Mesendoderm (in vitro differentiated cells): ENCODE measurements at regions not wholly inside any gene's neighbourhood (a gene's known extent, or its start where the extent isn't known, plus 50 kb on each side); places are given as distances from the start of the nearest gene placed in this dataset.
"Not testable (repeated sequence)": the region's sequence is repeated elsewhere in the genome, so short reads cannot be mapped to it uniquely, and the experiment has no call there.

Experiments
- DNase-seq: peaks from one replicate; pipeline ENCODE4 v3.0.0; 2013
- H2AK5ac ChIP-seq: 2 replicates; pipeline ENCODE4 v1.6.1; 2013; ENCODE audit warnings: low read length, inconsistent platforms
- H2BK120ac ChIP-seq: 2 replicates; pipeline ENCODE4 v1.6.1; 2013; ENCODE audit warnings: low read depth, mild to moderate bottlenecking, low read length, moderate library complexity, mixed read lengths
- H2BK15ac ChIP-seq: replicated peaks from 2 replicates; pipeline ENCODE4 v1.6.1; 2013; ENCODE audit warnings: low read depth, mild to moderate bottlenecking, moderate library complexity
- H2BK5ac ChIP-seq: 2 replicates; pipeline ENCODE4 v1.6.1; 2013; ENCODE audit warnings: low read length, inconsistent platforms
- H3K18ac ChIP-seq: 2 replicates; pipeline ENCODE4 v1.6.1; 2013; ENCODE audit warnings: mild to moderate bottlenecking, low read length, mixed read lengths
- H3K23ac ChIP-seq: one replicate; pipeline ENCODE4 v1.6.1; 2013; ENCODE audit warnings: low read length
- H3K27ac ChIP-seq: 2 replicates; pipeline ENCODE4 v1.5.1; 2013; ENCODE audit warnings: low read depth, mild to moderate bottlenecking, inconsistent platforms, low read length, moderate library complexity
- H3K27me3 ChIP-seq: 2 replicates; pipeline ENCODE4 v1.6.1; 2013; ENCODE audit warnings: low read length, control low read depth, mild to moderate bottlenecking, inconsistent platforms; ENCODE audit not compliant: insufficient read depth, poor library complexity
- H3K36me3 ChIP-seq: 2 replicates; pipeline ENCODE4 v1.6.1; 2013; ENCODE audit warnings: low read length, inconsistent platforms; ENCODE audit not compliant: control insufficient read depth, insufficient read depth
- H3K4ac ChIP-seq: one replicate; pipeline ENCODE4 v1.6.1; 2013; ENCODE audit warnings: low read depth, mild to moderate bottlenecking, low read length, moderate library complexity
- H3K4me1 ChIP-seq: 2 replicates; pipeline ENCODE4 v1.6.1; 2013; ENCODE audit warnings: low read depth, low read length, inconsistent platforms; ENCODE audit not compliant: control insufficient read depth
- H3K4me2 ChIP-seq: 2 replicates; pipeline ENCODE4 v1.6.1; 2013; ENCODE audit warnings: low read length
- H3K4me3 ChIP-seq: 2 replicates; pipeline ENCODE4 v1.5.1; 2013; ENCODE audit warnings: mild to moderate bottlenecking, low read length
- H3K56ac ChIP-seq: one replicate; pipeline ENCODE4 v1.6.1; 2013; ENCODE audit warnings: low read length
- H3K79me1 ChIP-seq: 2 replicates; pipeline ENCODE4 v1.6.1; 2013; ENCODE audit warnings: low read length, inconsistent platforms
- H3K79me2 ChIP-seq: 2 replicates; pipeline ENCODE4 v1.6.1; 2013; ENCODE audit warnings: mild to moderate bottlenecking, low read length; ENCODE audit not compliant: control insufficient read depth, insufficient read depth
- H3K9ac ChIP-seq: 2 replicates; pipeline ENCODE4 v1.6.1; 2013; ENCODE audit warnings: low read length, inconsistent platforms
- H4K5ac ChIP-seq: one replicate; pipeline ENCODE4 v1.6.1; 2013; ENCODE audit warnings: low read length
- H4K8ac ChIP-seq: one replicate; pipeline ENCODE4 v1.6.1; 2013; ENCODE audit warnings: low read depth, mild to moderate bottlenecking, control low read depth, low read length, moderate library complexity
- WGBS: extraction: QIAGEN DNeasy Blood & Tissue Kit; methylation state at CpG from one replicate; pipeline ENCODE4 v1.1.7; 2013; ENCODE audit warnings: low lambda C conversion rate, missing lambda C conversion rate; ENCODE audit not compliant: insufficient coverage; ENCODE audit errors: extremely low coverage; 5-methylcytosine and 5-hydroxymethylcytosine counted together

GRCh38 chr2:87420954-87421353 lies 326.9 kb upstream of the PLGLB2 start:
- not testable (repeated sequence) for H2BK5ac ChIP-seq, H2BK120ac ChIP-seq, H3K36me3 ChIP-seq, H4K5ac ChIP-seq, H3K27ac ChIP-seq, H3K56ac ChIP-seq, H3K23ac ChIP-seq, DNase-seq, H3K9ac ChIP-seq, H2BK15ac ChIP-seq, H3K79me1 ChIP-seq, H3K18ac ChIP-seq, H3K4me3 ChIP-seq, H3K4me2 ChIP-seq, H3K4ac ChIP-seq, H4K8ac ChIP-seq, H3K27me3 ChIP-seq, H3K4me1 ChIP-seq, H2AK5ac ChIP-seq, H3K79me2 ChIP-seq
- no CpG with 5 or more reads among the region's 4 CpGs for WGBS

- not testable (repeated sequence) for DNase-seq, H3K56ac ChIP-seq, H4K5ac ChIP-seq, H3K23ac ChIP-seq, H2BK120ac ChIP-seq, H3K36me3 ChIP-seq, H2BK5ac ChIP-seq, H3K79me1 ChIP-seq, H3K27me3 ChIP-seq, H3K4me1 ChIP-seq, H3K4me2 ChIP-seq, H3K4ac ChIP-seq, H3K18ac ChIP-seq, H3K9ac ChIP-seq, H3K4me3 ChIP-seq, H3K79me2 ChIP-seq, H2BK15ac ChIP-seq, H4K8ac ChIP-seq, H3K27ac ChIP-seq, H2AK5ac ChIP-seq
- no CpG with 5 or more reads among the region's 7 CpGs for WGBS
Observed at GRCh38 chr2:87423796-87424762, 323.8 kb upstream of the PLGLB2 start.

- not testable (repeated sequence) for H3K36me3 ChIP-seq, H3K4me1 ChIP-seq, H3K56ac ChIP-seq, H4K8ac ChIP-seq, H2BK5ac ChIP-seq, H3K27me3 ChIP-seq, H2BK120ac ChIP-seq, H3K4ac ChIP-seq, H3K9ac ChIP-seq, DNase-seq, H3K79me2 ChIP-seq, H2AK5ac ChIP-seq, H3K79me1 ChIP-seq, H2BK15ac ChIP-seq, H4K5ac ChIP-seq, H3K4me3 ChIP-seq, H3K4me2 ChIP-seq, H3K23ac ChIP-seq, H3K27ac ChIP-seq, H3K18ac ChIP-seq
- WGBS = no CpG with 5 or more reads among the region's 1 CpG
Observed at GRCh38 chr2:87424763-87425154, 323.1 kb upstream of the PLGLB2 start.

GRCh38 chr2:87425191-87425590 lies 322.7 kb upstream of the PLGLB2 start:
- H2BK120ac ChIP-seq, H2BK15ac ChIP-seq, H3K79me2 ChIP-seq, H4K8ac ChIP-seq, H3K36me3 ChIP-seq, H3K4me1 ChIP-seq, H3K56ac ChIP-seq, H4K5ac ChIP-seq, H3K18ac ChIP-seq, H3K79me1 ChIP-seq, H3K4ac ChIP-seq, H2AK5ac ChIP-seq, DNase-seq, H3K27ac ChIP-seq, H2BK5ac ChIP-seq, H3K4me3 ChIP-seq, H3K27me3 ChIP-seq, H3K23ac ChIP-seq, H3K4me2 ChIP-seq, H3K9ac ChIP-seq: not testable (repeated sequence)
- no CpG with 5 or more reads among the region's 3 CpGs for WGBS

- H2AK5ac ChIP-seq, H2BK15ac ChIP-seq, H3K4ac ChIP-seq, H2BK120ac ChIP-seq, H3K56ac ChIP-seq, H3K79me2 ChIP-seq, H3K23ac ChIP-seq, H3K27me3 ChIP-seq, H3K4me1 ChIP-seq, H3K4me3 ChIP-seq, H3K27ac ChIP-seq, H3K18ac ChIP-seq, H3K9ac ChIP-seq, H3K36me3 ChIP-seq, H4K8ac ChIP-seq, H4K5ac ChIP-seq, H2BK5ac ChIP-seq, H3K4me2 ChIP-seq, DNase-seq, H3K79me1 ChIP-seq: not testable (repeated sequence)
- WGBS = no CpG with 5 or more reads among the region's 3 CpGs
Observed at GRCh38 chr2:87425717-87426116, 322.2 kb upstream of the PLGLB2 start.
